Loucy (cell line): ENCODE measurements at regions not wholly inside any gene's neighbourhood (a gene's known extent, or its start where the extent isn't known, plus 50 kb on each side); places are given as distances from the start of the nearest gene placed in this dataset.

Source experiments
- H2AFZ ChIP-seq: fragments of 200-600 bp; sonication (generic); 2 replicates; pipeline ENCODE4 v1.6.0; 2016; ENCODE audit warnings: antibody characterized with exemption, mild to moderate bottlenecking, low read length, moderate library complexity
- H3F3A ChIP-seq: fragments of 200-600 bp; 2 replicates; pipeline ENCODE4 v1.6.0; 2016; ENCODE audit warnings: antibody characterized with exemption, low read depth, mild to moderate bottlenecking
- H3K27me3 ChIP-seq: fragments of 200-600 bp; sonication (generic); 2 replicates; pipeline ENCODE4 v1.6.1; 2014; ENCODE audit warnings: low read length, mild to moderate bottlenecking; ENCODE audit not compliant: insufficient read depth, poor library complexity, severe bottlenecking
- H3K36me3 ChIP-seq: fragments of 200-600 bp; sonication (generic); 2 replicates; pipeline ENCODE4 v1.6.1; 2016; ENCODE audit warnings: low read length; ENCODE audit not compliant: insufficient read depth
- H3K4me1 ChIP-seq: fragments of 200-600 bp; sonication (generic); 2 replicates; pipeline ENCODE4 v1.5.1; 2014; ENCODE audit warnings: low read length, mild to moderate bottlenecking; ENCODE audit not compliant: insufficient read depth, poor library complexity, severe bottlenecking
- H3K4me2 ChIP-seq: fragments of 200-600 bp; sonication (generic); 2 replicates; pipeline ENCODE4 v1.6.0; 2014; ENCODE audit warnings: antibody characterized with exemption, low read length, low read depth, mild to moderate bottlenecking; ENCODE audit not compliant: poor library complexity, severe bottlenecking
- H3K4me3 ChIP-seq: fragments of 200-600 bp; sonication (generic); 2 replicates; pipeline ENCODE4 v1.5.1; 2014; ENCODE audit warnings: low read length, mild to moderate bottlenecking, mixed read lengths; ENCODE audit not compliant: poor library complexity, severe bottlenecking
- H3K79me2 ChIP-seq: fragments of 200-600 bp; sonication (generic); 2 replicates; pipeline ENCODE4 v1.6.1; 2014; ENCODE audit warnings: low read length; ENCODE audit not compliant: insufficient read depth
- H3K9ac ChIP-seq: fragments of 200-600 bp; sonication (generic); 2 replicates; pipeline ENCODE4 v1.6.0; 2014; ENCODE audit warnings: mild to moderate bottlenecking, low read depth, low read length, moderate library complexity; ENCODE audit not compliant: poor library complexity, severe bottlenecking
- H3K9me2 ChIP-seq: fragments of 200-600 bp; sonication (generic); replicated peaks from 2 replicates; pipeline ENCODE4 v1.6.1; 2016; ENCODE audit warnings: low read depth, low read length, mixed read lengths
- H3K9me3 ChIP-seq: fragments of 200-600 bp; sonication (generic); 2 replicates; pipeline ENCODE4 v1.6.1; 2014; ENCODE audit warnings: mild to moderate bottlenecking, antibody characterized with exemption, low read length, low read depth; ENCODE audit not compliant: insufficient read depth
- H4K20me1 ChIP-seq: fragments of 200-600 bp; sonication (generic); 2 replicates; pipeline ENCODE4 v1.6.0; 2014; ENCODE audit warnings: antibody characterized with exemption, low read length, mild to moderate bottlenecking; ENCODE audit not compliant: insufficient read depth, poor library complexity, severe bottlenecking
- CTCF ChIP-seq: fragments of 200-600 bp; sonication (generic); conservative IDR thresholded peaks from 2 replicates; pipeline ENCODE4 v1.5.1; 2014; ENCODE audit warnings: mild to moderate bottlenecking, antibody characterized with exemption, low read length
- EZH2phosphoT487 ChIP-seq: fragments of 200-600 bp; IDR thresholded peaks from 2 replicates; pipeline ENCODE4 v1.6.1; 2018; ENCODE audit warnings: antibody characterized with exemption, mild to moderate bottlenecking, moderate library complexity, borderline replicate concordance

GRCh38 chr15:39530480-39531342 lies 50.2 kb upstream of the THBS1 start:
- Histone ChIP-seq H3K4me3 (no peak overlapping the region), H3K36me3 (no peaks in the 10 kb centered on the region), H3K79me2 (no peaks in the 10 kb centered on the region), H3F3A (no peaks in the 10 kb centered on the region), H3K9ac (no peak overlapping the region), H3K9me2 (no peaks in the 10 kb centered on the region), H3K9me3 (no peaks in the 10 kb centered on the region), H3K27me3 (no peaks in the 10 kb centered on the region), H3K4me2 (no peak overlapping the region), H4K20me1 (no peaks in the 10 kb centered on the region), H2AFZ (no peak overlapping the region), H3K4me1 (peaks cover 5% of the 10 kb centered on the region)
- no peak for TF ChIP-seq EZH2phosphoT487
- no peak for TF ChIP-seq CTCF
